C4-2B (cell line): ENCODE measurements at regions not wholly inside any gene's neighbourhood (a gene's known extent, or its start where the extent isn't known, plus 50 kb on each side); places are given as distances from the start of the nearest gene placed in this dataset.
"Not testable (repeated sequence)": the region's sequence is repeated elsewhere in the genome, so short reads cannot be mapped to it uniquely, and the experiment has no call there.

Source experiments
- ZFX ChIP-seq: fragments of 450-650 bp; IDR thresholded peaks from 2 replicates; pipeline ENCODE4 v1.6.1; 2017
- TF ChIP-seq, protein P1 (sequence below): fragments of 450-650 bp; conservative IDR thresholded peaks from 2 replicates; pipeline ENCODE4 v1.5.1; 2017; ENCODE audit warnings: mild to moderate bottlenecking

DNA sequence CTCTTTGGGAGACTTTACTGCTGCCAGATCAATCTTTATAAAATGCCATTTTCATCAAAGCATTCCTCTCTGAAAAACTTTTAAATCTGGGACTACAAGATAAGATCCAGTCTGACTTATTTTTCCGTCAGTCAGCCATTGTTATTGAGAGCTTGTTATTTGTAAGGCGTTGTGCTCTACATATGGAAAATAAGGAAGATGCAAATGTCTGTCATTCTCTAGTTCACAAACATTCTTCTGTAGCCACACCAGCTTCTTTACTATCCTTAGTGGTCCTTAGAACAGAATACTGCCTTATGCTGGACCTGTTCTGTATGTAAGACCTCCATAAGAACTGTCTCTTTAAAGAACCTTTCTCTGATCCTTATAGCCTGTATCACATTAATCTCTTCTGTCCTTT, 120.3 kb upstream of the NBPF19 start:
- TF ChIP-seq, protein P1, sequence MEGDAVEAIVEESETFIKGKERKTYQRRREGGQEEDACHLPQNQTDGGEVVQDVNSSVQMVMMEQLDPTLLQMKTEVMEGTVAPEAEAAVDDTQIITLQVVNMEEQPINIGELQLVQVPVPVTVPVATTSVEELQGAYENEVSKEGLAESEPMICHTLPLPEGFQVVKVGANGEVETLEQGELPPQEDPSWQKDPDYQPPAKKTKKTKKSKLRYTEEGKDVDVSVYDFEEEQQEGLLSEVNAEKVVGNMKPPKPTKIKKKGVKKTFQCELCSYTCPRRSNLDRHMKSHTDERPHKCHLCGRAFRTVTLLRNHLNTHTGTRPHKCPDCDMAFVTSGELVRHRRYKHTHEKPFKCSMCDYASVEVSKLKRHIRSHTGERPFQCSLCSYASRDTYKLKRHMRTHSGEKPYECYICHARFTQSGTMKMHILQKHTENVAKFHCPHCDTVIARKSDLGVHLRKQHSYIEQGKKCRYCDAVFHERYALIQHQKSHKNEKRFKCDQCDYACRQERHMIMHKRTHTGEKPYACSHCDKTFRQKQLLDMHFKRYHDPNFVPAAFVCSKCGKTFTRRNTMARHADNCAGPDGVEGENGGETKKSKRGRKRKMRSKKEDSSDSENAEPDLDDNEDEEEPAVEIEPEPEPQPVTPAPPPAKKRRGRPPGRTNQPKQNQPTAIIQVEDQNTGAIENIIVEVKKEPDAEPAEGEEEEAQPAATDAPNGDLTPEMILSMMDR: not testable (repeated sequence)
- not testable (repeated sequence) for TF ChIP-seq ZFX
